GM12892 (cell line): ENCODE measurements at regions not wholly inside any gene's neighbourhood (a gene's known extent, or its start where the extent isn't known, plus 50 kb on each side); places are given as distances from the start of the nearest gene placed in this dataset.

Experiments used
- POLR2A ChIP-seq: IDR thresholded peaks from 2 replicates; pipeline ENCODE4 v1.6.1; 2011; ENCODE audit warnings: low read depth, low read length, control low read depth
- POLR2AphosphoS5 ChIP-seq: IDR thresholded peaks from 2 replicates; pipeline ENCODE4 v1.6.1; 2011; ENCODE audit warnings: low read depth, low read length, control low read depth
- TAF1 ChIP-seq: IDR thresholded peaks from 2 replicates; pipeline ENCODE4 v1.6.1; 2011; ENCODE audit warnings: low read depth, mild to moderate bottlenecking, control low read depth, low read length, borderline replicate concordance

- TF ChIP-seq POLR2AphosphoS5 (no peak), POLR2A (no peak), TAF1 (no peak)
These were observed 445.3 kb downstream of the BRD1 start for GRCh38 chr22:49382451-49382735.
